Activated CD4-positive, alpha-beta T cell treated with anti-CD3 and anti-CD28 coated beads, Interleukin-2, amount 10 ng/mL, durations not matched to agents 24 days and 14 days (primary cell): ENCODE measurements at regions not wholly inside any gene's neighbourhood (a gene's known extent, or its start where the extent isn't known, plus 50 kb on each side); places are given as distances from the start of the nearest gene placed in this dataset.

Experiments
- DNase-seq: peaks from one replicate; pipeline ENCODE4 v3.0.0; 2022
- H3K27ac Mint-ChIP-seq: one replicate; pipeline ENCODE4 v1.8.0; 2022; ENCODE audit warnings: mild to moderate bottlenecking, mixed read lengths
- H3K27me3 Mint-ChIP-seq: one replicate; pipeline ENCODE4 v1.8.0; 2022; ENCODE audit warnings: mixed read lengths
- H3K36me3 Mint-ChIP-seq: one replicate; pipeline ENCODE4 v1.8.0; 2022; ENCODE audit warnings: low read depth, mild to moderate bottlenecking, mixed read lengths
- H3K4me1 Mint-ChIP-seq: one replicate; pipeline ENCODE4 v1.8.0; 2021; ENCODE audit warnings: mixed read lengths
- H3K4me3 Mint-ChIP-seq: one replicate; pipeline ENCODE4 v1.8.0; 2022; ENCODE audit warnings: mild to moderate bottlenecking, moderate library complexity, mixed read lengths
- H3K9me3 Mint-ChIP-seq: one replicate; pipeline ENCODE4 v1.8.0; 2021; ENCODE audit warnings: mixed read lengths
- intact Hi-C: fragments of 100-400 bp; cut with micrococcal nuclease; formaldehyde crosslinking; loops from one replicate; pipeline ENCODE4 v1.15.1; 2023

DNA sequence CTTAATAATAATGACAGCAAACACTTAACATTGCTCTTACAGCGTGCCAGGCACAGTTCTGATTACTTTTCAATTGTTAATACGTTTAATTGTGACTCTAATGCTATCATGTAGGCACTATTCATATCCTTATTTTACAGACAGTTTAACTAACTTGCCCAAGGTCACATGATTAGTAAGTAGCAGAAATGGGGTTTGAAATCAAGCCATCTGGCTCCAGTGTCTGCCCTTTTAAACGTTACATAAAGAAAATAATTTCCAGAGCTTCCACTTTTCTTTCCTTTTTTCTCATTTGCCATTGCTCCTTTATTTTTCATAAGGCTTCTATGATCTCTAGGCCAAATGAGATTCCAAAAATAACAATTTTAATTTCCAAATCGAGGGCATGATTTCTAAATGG is 50.6 kb upstream of the IKZF2 start:
- Mint-ChIP-seq H3K4me3 (no peak overlapping the region), H3K9me3 (no peaks in the 10 kb centered on the region), H3K27ac (no peak overlapping the region), H3K36me3 (no peaks in the 10 kb centered on the region), H3K4me1 (no peaks in the 10 kb centered on the region), H3K27me3 (no peaks in the 10 kb centered on the region)
- no peak for DNase-seq
- intact Hi-C loops, result no loop called here

DNA sequence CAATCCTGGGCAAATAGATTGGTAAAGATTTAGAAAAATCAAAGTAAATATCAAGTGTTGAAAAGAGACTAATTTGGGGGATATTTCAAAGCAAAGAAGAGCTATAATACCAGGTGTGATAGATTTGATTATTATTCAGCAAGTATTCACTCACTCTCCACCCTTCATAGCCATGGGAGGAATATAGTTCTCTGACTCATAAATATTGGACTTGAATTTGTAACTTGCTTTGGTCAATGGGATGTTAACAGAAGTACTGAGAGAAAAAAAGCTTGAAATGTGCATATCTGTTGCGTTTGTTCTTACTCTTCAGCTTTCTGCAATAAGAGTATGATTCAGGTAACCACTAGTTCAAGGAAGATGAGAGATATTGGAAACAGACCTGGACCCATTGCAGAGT is 54.5 kb upstream of the IKZF2 start:
- Mint-ChIP-seq H3K36me3 (no peaks in the 10 kb centered on the region), H3K4me3 (no peak overlapping the region), H3K9me3 (no peaks in the 10 kb centered on the region), H3K27me3 (no peaks in the 10 kb centered on the region), H3K27ac (no peak overlapping the region), H3K4me1 (no peaks in the 10 kb centered on the region)
- intact Hi-C loops, result no loop called here
- no peak for DNase-seq

DNA sequence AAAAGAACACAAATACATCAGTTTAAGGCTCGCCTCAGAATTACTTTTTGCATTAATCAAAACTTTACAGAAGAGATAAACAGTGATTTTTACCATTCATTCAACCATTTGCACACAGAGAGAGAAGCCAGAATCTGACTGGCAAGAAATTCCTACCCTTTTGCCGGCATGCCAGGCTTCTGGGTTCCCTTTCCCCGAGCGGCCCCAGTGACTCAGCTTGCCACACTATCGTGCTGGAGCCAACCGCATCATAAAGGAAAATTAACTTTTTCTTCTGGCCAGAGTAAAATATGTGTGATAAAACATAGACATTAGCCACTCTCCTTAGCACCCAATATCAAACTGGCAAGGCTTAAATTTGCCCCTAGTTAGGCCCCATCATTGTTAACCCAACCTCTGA is 61.8 kb upstream of the IKZF2 start:
- H3K36me3 Mint-ChIP-seq, result no peaks in the 10 kb centered on the region

DNA sequence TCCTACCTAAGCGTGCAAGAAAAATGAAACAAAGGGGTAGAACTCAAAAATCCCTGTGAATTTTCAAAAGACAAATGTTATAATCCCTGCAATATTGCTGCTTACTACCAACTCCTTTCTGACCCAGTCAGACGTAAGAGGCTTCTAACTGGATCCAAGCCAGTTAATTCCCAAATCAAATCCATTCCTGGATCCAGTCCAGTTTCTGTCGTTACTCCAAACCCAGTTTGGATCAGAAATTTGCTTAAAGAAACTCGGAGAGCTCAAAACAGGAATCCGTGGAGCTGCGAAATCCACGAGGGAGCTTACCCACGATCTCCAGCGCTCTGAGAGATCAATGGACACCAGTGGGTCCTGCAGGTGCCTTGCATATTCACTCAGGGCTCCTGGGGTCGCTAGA is 62.8 kb upstream of the IKZF2 start:
- no peaks in the 10 kb centered on the region for H3K36me3 Mint-ChIP-seq
- no peak overlapping the region for H3K27ac Mint-ChIP-seq
- H3K4me1 Mint-ChIP-seq, result no peaks in the 10 kb centered on the region
- no peak for DNase-seq
- no peaks in the 10 kb centered on the region for H3K27me3 Mint-ChIP-seq
- no peak overlapping the region for H3K4me3 Mint-ChIP-seq
- intact Hi-C loops, result no loop called here
- H3K9me3 Mint-ChIP-seq, result no peaks in the 10 kb centered on the region

More for the DNA sequence above, 61.8 kb upstream of the IKZF2 start:
- H3K9me3 Mint-ChIP-seq, result no peaks in the 10 kb centered on the region
- no peaks in the 10 kb centered on the region for H3K27me3 Mint-ChIP-seq
- H3K27ac Mint-ChIP-seq, result no peak overlapping the region
- no peaks in the 10 kb centered on the region for H3K4me1 Mint-ChIP-seq
- intact Hi-C loops, result no loop called here
- no peak for DNase-seq
- H3K4me3 Mint-ChIP-seq, result no peak overlapping the region

DNA sequence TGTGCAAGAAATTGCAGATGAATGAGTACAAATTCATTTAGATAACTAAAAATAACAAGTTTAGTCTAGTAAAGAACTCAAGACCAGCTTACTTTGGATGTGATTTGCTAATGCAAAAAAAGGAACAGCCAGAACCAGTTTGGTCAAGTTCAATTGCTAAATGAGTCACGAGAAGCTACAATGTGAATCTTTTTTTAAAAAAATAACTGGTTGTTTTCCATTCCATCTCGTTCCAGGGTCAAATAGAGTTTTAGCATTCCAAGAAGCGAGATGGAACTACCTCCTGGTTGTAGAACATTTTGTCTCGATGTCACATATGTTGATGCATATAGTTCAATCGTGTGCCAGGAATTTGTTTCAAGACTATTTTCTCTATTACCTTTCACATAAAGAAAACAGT is 65.0 kb upstream of the IKZF2 start:
- intact Hi-C loops, result no loop called here
- DNase-seq, result no peak
- no peak overlapping the region for H3K27ac Mint-ChIP-seq
- no peaks in the 10 kb centered on the region for H3K27me3 Mint-ChIP-seq
- no peak overlapping the region for H3K4me3 Mint-ChIP-seq
- no peaks in the 10 kb centered on the region for H3K36me3 Mint-ChIP-seq
- no peaks in the 10 kb centered on the region for H3K9me3 Mint-ChIP-seq
- H3K4me1 Mint-ChIP-seq, result no peaks in the 10 kb centered on the region

DNA sequence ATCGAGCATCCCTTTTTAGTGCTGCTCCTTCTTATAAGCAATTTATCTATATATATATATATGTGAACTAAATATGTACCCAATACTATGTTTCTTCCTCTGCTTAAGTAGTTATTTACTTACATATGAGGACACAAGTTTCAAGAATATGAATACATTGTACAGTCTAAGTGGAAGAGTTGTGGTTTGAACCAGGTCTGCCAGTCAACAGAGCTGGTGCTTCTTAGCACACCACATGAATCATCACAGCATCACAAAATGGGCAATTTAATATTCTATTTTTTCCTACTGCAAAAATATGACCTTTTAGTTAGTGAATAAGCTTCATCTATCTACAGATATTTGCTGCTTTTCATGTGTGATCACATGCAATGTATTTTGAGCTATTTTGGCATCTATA is 64.4 kb upstream of the SPAG16 start:
- H3K36me3 Mint-ChIP-seq, result no peaks in the 10 kb centered on the region
- intact Hi-C loops, result no loop called here
- no peaks in the 10 kb centered on the region for H3K9me3 Mint-ChIP-seq
- H3K27ac Mint-ChIP-seq, result no peak overlapping the region
- H3K27me3 Mint-ChIP-seq, result no peaks in the 10 kb centered on the region
- no peak for DNase-seq
- no peaks in the 10 kb centered on the region for H3K4me1 Mint-ChIP-seq
- no peak overlapping the region for H3K4me3 Mint-ChIP-seq

DNA sequence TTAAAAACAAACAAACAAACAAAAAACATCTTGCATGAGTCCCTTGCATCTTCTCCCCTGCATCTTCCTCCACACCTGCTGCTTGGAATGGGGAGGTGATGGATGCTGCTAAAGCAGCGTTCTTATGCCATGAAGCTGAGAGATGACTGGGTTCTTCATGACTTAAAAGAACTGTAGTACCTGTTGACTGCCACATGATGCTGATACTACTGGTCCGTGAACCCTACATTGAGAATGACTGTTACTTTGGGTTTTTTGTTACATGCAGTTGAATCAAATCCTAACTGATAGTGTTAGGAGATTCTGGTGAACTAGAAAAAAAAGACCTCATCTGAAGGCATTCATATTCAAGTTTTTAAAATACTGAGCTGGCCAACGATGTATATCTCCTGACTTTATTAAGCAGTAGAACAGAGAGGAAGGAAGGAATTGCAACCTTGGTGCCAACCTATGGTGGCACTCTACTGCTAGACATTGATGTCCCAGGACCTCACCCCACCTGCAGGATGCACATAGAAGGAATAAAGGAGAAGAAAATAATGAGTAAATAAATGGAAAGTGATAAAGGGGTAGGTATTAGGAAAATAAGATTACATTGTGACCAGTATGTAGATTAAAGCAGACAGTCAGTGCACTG is 63.2 kb upstream of the SPAG16 start:
- no peaks in the 10 kb centered on the region for H3K27me3 Mint-ChIP-seq
- H3K9me3 Mint-ChIP-seq, result no peaks in the 10 kb centered on the region
- no peak overlapping the region for H3K27ac Mint-ChIP-seq
- no peaks in the 10 kb centered on the region for H3K36me3 Mint-ChIP-seq
- no peak overlapping the region for H3K4me3 Mint-ChIP-seq
- intact Hi-C loops, result no loop called here
- no peaks in the 10 kb centered on the region for H3K4me1 Mint-ChIP-seq
- no peak for DNase-seq

DNA sequence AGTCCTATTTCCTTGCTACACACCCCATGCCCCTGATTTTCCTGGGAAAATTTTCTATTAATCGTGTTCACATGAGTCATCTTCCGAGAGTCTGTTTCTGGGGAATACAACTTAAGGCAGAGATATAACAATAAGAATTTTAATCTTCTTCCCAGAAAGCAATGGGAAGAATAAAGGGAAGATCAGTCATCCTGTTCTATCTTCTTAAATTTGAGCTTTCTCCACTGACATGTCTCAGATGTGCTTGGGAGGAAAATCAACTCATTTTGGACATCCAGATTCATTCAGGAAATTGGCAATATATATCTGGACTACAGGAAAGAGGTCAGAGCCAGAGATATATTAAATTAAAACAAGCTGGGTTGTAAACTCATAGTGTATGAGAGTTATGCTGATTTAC is 62.3 kb upstream of the SPAG16 start:
- H3K9me3 Mint-ChIP-seq, result no peaks in the 10 kb centered on the region
- no peaks in the 10 kb centered on the region for H3K27me3 Mint-ChIP-seq
- intact Hi-C loops, result no loop called here
- no peak overlapping the region for H3K27ac Mint-ChIP-seq
- no peak for DNase-seq
- no peaks in the 10 kb centered on the region for H3K36me3 Mint-ChIP-seq
- H3K4me1 Mint-ChIP-seq, result no peaks in the 10 kb centered on the region
- no peak overlapping the region for H3K4me3 Mint-ChIP-seq

DNA sequence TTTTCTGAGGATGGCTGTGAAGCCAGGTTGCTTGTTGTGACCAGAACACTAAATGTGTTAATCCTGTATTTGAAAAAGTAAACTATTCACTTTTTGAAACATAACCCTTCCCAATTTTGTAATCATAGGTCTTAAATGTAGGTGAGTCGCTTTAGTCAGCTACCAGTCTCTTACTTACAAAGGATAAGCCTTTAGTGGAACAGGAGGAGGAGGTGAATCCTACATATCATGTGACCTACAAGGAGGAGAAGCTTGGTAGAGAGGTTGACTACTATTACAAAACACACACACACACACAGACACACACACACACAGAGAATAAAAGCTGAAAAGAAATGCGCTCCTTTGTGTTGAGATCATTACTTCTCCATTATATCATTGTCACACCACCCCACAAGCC is 59.9 kb upstream of the SPAG16 start:
- no peaks in the 10 kb centered on the region for H3K27me3 Mint-ChIP-seq

DNA sequence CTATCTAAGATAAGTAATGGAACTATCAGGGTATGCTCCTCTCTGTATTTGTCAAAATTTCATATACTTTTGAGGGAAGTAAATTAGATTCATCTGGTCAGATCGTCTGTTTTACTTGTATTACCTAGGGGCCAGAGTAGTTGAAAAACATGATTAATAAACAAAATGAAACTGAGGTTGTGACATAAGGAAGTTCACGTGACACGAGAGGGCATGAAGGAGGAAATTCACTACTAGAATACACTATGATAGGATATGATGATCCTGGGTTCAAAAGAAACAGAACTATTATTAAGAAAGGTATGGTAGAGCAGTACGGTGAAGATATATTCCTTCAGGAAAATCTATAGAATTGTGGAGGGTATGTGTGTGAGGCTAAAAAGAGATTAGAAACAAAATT is 58.4 kb upstream of the SPAG16 start:
- intact Hi-C loops, result no loop called here
- no peaks in the 10 kb centered on the region for H3K4me1 Mint-ChIP-seq
- H3K36me3 Mint-ChIP-seq, result no peaks in the 10 kb centered on the region
- H3K4me3 Mint-ChIP-seq, result no peak overlapping the region
- no peak overlapping the region for H3K27ac Mint-ChIP-seq
- no peaks in the 10 kb centered on the region for H3K27me3 Mint-ChIP-seq
- H3K9me3 Mint-ChIP-seq, result no peaks in the 10 kb centered on the region
- no peak for DNase-seq

More for the DNA sequence above, 59.9 kb upstream of the SPAG16 start:
- Mint-ChIP-seq H3K9me3 (no peaks in the 10 kb centered on the region), H3K4me3 (no peak overlapping the region), H3K27ac (no peak overlapping the region), H3K4me1 (no peaks in the 10 kb centered on the region), H3K36me3 (no peaks in the 10 kb centered on the region)
- no peak for DNase-seq
- intact Hi-C loops, result no loop called here

DNA sequence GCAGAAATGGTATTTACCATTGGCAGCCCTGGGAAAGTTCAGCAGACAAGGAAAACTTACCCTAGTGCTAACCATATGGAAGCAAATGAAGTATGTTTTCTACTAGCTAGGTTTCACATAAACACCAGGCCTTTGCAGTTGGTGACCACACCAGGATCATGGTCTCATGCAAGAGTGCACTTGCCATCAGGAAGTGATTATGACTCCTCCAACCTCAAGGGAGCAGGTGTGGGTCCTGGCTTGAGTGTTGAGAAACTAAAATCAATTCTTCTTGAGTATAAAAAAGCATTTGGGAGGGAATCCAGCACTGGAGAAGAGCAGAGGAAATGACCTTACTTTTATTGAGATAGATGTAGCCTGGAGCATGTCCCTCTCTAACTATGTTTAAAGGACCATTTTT is 56.8 kb upstream of the SPAG16 start:
- Mint-ChIP-seq H3K27me3 (no peaks in the 10 kb centered on the region), H3K4me3 (no peak overlapping the region), H3K27ac (no peak overlapping the region), H3K4me1 (no peaks in the 10 kb centered on the region), H3K9me3 (no peaks in the 10 kb centered on the region), H3K36me3 (no peaks in the 10 kb centered on the region)
- no peak for DNase-seq
- intact Hi-C loops, result no loop called here

DNA sequence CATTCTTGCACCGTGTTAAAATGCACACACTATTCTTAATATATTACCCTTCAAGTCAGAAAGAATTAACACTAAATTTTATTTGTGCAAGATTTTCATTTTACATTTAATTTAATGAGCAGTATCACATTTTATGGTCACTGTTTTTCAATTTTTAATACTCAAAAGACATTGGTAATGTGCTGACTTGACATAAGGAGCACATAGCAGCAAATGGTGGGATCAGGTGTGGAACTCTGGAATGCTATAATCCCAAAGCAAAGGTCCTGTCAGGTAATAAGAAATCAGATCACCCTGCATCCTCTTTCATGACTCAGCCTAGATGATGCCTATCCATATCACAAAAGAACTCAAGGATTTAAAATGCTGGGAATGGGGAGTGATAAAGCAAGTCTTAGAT is 55.6 kb upstream of the SPAG16 start:
- Mint-ChIP-seq H3K4me3 (no peak overlapping the region), H3K36me3 (no peaks in the 10 kb centered on the region), H3K27ac (no peak overlapping the region), H3K4me1 (peaks cover 8% of the 10 kb centered on the region), H3K9me3 (no peaks in the 10 kb centered on the region), H3K27me3 (peaks cover 5% of the 10 kb centered on the region)
- DNase-seq, result no peak
- intact Hi-C loops, result no loop called here

DNA sequence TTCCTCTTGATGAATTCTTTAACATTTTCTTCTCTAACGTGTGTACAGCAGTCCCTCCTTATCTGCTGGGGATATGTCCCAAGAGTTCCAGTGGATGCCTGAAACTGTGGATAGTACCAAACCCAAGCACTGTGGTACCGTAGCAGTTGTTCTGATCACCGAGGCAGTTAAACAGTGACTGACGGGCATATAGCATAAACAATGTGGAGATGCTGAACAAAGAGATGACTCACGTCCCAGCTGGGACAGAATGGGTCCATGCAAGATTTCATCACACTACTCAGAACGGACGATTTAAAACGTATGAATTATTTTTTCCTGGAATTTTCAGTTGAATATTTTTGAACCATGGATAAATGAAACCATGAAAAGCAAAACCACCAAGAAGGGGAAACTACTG is 54.5 kb upstream of the SPAG16 start:
- no peak for DNase-seq
- intact Hi-C loops, result no loop called here
- H3K27ac Mint-ChIP-seq, result no peak overlapping the region
- H3K27me3 Mint-ChIP-seq, result peaks cover 9% of the 10 kb centered on the region
- no peaks in the 10 kb centered on the region for H3K36me3 Mint-ChIP-seq
- H3K4me3 Mint-ChIP-seq, result no peak overlapping the region
- no peaks in the 10 kb centered on the region for H3K9me3 Mint-ChIP-seq
- H3K4me1 Mint-ChIP-seq, result peaks cover 13% of the 10 kb centered on the region

DNA sequence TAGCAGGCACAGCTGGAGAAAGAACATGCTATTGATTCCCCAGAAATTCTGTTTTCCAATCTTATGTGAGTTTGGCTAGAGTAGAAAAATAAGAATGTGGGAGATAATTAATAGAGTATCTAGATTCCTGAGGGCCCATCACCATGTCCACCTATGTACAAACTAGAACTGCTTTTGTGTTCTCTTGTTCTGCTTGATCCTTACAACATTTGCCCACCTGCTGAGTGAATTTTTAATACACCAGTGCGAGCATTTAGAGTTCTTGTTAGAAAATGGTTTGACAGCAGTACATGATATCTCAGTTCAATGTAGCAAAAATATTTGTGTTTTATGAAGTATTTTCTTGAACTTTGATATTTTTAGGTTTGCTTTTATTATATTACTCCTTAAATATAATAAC is 52.3 kb upstream of the SPAG16 start:
- Mint-ChIP-seq H3K9me3 (no peaks in the 10 kb centered on the region), H3K27ac (no peak overlapping the region), H3K36me3 (no peaks in the 10 kb centered on the region), H3K4me3 (no peak overlapping the region), H3K27me3 (peaks cover 12% of the 10 kb centered on the region), H3K4me1 (peaks cover 13% of the 10 kb centered on the region)
- intact Hi-C loops, result no loop called here
- no peak for DNase-seq

DNA sequence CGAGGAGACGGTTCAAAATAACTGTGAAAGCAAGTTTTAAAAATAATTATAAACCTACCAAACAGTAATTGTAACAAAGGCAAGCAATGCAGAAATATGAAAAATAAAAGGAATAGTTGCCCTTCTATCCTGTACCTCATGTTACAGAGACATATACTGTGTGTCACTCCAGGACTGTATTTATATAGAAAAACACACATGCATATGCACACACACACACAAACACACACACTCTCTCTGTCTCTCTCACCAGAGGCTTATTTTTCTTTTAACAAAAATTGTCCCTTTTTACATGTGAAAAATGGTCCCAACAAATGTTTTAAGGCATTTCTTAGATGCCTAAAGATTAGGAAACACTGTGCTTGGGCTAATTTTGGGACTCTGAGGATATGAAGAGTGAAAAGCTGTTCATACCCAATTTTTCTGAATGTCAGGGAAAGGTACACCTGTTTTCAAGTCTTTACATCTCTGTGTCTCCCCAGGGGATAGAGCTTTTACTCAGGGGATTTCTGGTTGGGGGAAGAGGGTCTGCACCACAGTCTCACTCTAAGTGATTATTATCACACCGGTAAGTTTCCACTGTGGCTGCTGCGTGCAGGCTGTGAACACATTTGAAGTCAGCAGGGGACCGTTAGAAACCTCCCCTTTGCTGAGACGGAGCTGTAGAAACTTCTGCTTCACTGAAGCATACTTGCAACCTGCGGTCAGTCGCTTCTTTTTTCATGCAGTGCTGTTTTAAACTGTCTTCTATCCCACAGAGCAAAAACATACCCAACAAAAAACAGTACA is 51.4 kb upstream of the SPAG16 start:
- DNase-seq, result peak; percentile 68
- Mint-ChIP-seq H3K36me3 (no peaks in the 10 kb centered on the region), H3K4me3 (no peak overlapping the region), H3K27ac (no peak overlapping the region), H3K9me3 (no peaks in the 10 kb centered on the region), H3K4me1 (peaks cover 13% of the 10 kb centered on the region), H3K27me3 (peaks cover 16% of the 10 kb centered on the region)
- intact Hi-C loops, result no loop called here
